HCT116 (cell line): ENCODE measurements at regions not wholly inside any gene's neighbourhood (a gene's known extent, or its start where the extent isn't known, plus 50 kb on each side); places are given as distances from the start of the nearest gene placed in this dataset.

Source experiments
- CEBPB ChIP-seq: IDR thresholded peaks from 2 replicates; pipeline ENCODE4 v1.6.1; 2012; ENCODE audit warnings: low read depth
- CTCF ChIP-seq, 3 experiments: fragments of 200-600 bp in 1 of 3; sonication (generic) in 1 of 3; IDR thresholded peaks in 2 of 3; conservative IDR thresholded peaks in 1 of 3; 2 replicates each; pipeline ENCODE4 v1.5.1; 2012 to 2017; ENCODE audit warnings: low read depth in 2 of 3, low read length in 2 of 3, antibody characterized with exemption in 1 of 3, borderline replicate concordance in 1 of 3, control low read depth in 1 of 3, mild to moderate bottlenecking in 1 of 3, mixed read lengths in 1 of 3, mixed run types in 1 of 3, moderate library complexity in 1 of 3; ENCODE audit not compliant: insufficient read depth in 1 of 3
- ELF1 ChIP-seq: IDR thresholded peaks from 2 replicates; pipeline ENCODE4 v1.6.1; 2012; ENCODE audit warnings: low read depth, borderline replicate concordance
- EZH2 ChIP-seq: fragments of 200-600 bp; sonication (generic); IDR thresholded peaks from 2 replicates; pipeline ENCODE4 v1.6.1; 2017; ENCODE audit warnings: antibody characterized with exemption, mixed run types
- POLR2A ChIP-seq: IDR thresholded peaks from 2 replicates; pipeline ENCODE4 v1.7.0; 2011; ENCODE audit warnings: borderline replicate concordance; ENCODE audit not compliant: insufficient read depth, insufficient read length; ENCODE audit errors: extremely low read depth
- POLR2AphosphoS5 ChIP-seq: IDR thresholded peaks from 2 replicates; pipeline ENCODE4 v1.6.1; 2011; ENCODE audit warnings: mild to moderate bottlenecking, low read depth, low read length, moderate library complexity
- RAD21 ChIP-seq: IDR thresholded peaks from 2 replicates; pipeline ENCODE4 v1.6.1; 2012; ENCODE audit warnings: low read depth, mild to moderate bottlenecking
- REST ChIP-seq: IDR thresholded peaks from 2 replicates; pipeline ENCODE4 v1.6.1; 2012; ENCODE audit warnings: low read depth
- SP1 ChIP-seq: IDR thresholded peaks from 2 replicates; pipeline ENCODE4 v1.6.1; 2012; ENCODE audit warnings: low read depth
- ZFX ChIP-seq: fragments of 450-650 bp; IDR thresholded peaks from 2 replicates; pipeline ENCODE4 v1.6.1; 2017

GRCh38 chr13:56865416-56865815, 275.3 kb upstream of the PRR20A start:
- TF ChIP-seq RAD21 (no peak), CTCF (IDR thresholded peaks at IDR 0.05 in 2 of 3, conservative IDR thresholded peaks at IDR 0.05 in 1 of 3; ENCODE audit: borderline replicate concordance in 1 of 3, insufficient read depth in 1 of 3, low read depth in 2 of 3, low read length in 2 of 3) (no peak), POLR2A (no peak), POLR2AphosphoS5 (no peak), REST (no peak), ZFX (no peak), EZH2 (no peak), ELF1 (no peak), SP1 (no peak), CEBPB (no peak)
